ENCODE measurements at regions not wholly inside any gene's neighbourhood (a gene's known extent, or its start where the extent isn't known, plus 50 kb on each side); places are given as distances from the start of the nearest gene placed in this dataset.

DNA sequence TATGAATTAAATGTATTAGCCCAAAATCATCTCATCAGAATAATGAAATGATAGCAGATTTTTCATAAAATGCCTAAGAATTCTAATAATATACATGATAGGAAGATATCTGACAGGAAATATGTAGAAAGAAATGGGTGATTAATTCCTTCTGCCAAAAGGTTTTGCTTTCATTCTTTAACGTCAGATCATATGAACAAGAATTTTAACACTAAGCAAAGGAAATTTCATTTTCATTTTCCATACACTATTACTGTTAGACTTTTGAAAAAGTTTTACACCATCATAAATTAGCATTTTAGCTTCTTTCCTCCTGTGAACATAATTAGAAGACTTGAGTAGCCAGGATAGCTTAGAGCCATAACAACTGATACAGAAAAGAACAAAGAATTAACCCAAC is 1099.9 kb downstream of the NSUN3 start:
- no peak overlapping the region for H3K4me3 ChIP-seq (ENCODE audit: low read depth, low read length)
- no peak overlapping the region for H2AFZ ChIP-seq
- H3K27me3 ChIP-seq (ENCODE audit: control insufficient read depth, insufficient read depth, low read length): no peaks in the 10 kb centered on the region
- H3K4me2 ChIP-seq (ENCODE audit: low read length): no peak overlapping the region
- H3K4me1 ChIP-seq: no peaks in the 10 kb centered on the region
- no peaks in the 10 kb centered on the region for H3K9me3 ChIP-seq (ENCODE audit: control insufficient read depth, low read length)
- no peak overlapping the region for H3K27ac ChIP-seq
- no peaks in the 10 kb centered on the region for H3K36me3 ChIP-seq (ENCODE audit: control insufficient read depth, insufficient read depth, low read length)
- H3K79me2 ChIP-seq: no peaks in the 10 kb centered on the region
- no peak overlapping the region for H3K9ac ChIP-seq
- TF ChIP-seq, protein P1, sequence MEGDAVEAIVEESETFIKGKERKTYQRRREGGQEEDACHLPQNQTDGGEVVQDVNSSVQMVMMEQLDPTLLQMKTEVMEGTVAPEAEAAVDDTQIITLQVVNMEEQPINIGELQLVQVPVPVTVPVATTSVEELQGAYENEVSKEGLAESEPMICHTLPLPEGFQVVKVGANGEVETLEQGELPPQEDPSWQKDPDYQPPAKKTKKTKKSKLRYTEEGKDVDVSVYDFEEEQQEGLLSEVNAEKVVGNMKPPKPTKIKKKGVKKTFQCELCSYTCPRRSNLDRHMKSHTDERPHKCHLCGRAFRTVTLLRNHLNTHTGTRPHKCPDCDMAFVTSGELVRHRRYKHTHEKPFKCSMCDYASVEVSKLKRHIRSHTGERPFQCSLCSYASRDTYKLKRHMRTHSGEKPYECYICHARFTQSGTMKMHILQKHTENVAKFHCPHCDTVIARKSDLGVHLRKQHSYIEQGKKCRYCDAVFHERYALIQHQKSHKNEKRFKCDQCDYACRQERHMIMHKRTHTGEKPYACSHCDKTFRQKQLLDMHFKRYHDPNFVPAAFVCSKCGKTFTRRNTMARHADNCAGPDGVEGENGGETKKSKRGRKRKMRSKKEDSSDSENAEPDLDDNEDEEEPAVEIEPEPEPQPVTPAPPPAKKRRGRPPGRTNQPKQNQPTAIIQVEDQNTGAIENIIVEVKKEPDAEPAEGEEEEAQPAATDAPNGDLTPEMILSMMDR (IDR thresholded peaks at IDR 0.05): no peak

DNA sequence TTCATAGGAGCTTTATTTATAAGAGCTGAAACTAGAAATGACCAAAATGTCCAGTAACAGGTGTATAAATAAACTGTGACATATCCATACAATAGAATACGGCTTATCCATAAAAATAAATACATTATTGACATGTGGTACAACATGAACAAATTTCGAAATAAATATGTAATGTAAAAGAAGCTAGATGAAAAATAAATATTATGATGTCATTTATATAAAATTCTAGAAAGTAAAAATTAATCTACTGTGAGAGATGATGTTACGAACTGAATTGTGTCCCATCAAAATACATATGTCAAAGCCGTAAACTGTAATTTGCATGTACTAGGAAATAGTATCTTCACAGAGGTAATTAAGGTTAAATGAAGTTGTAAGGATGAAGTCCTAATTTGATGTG is 1104.9 kb downstream of the NSUN3 start:
- Histone ChIP-seq H3K27me3 (ENCODE audit: control insufficient read depth, insufficient read depth, low read length) (no peaks in the 10 kb centered on the region), H3K36me3 (ENCODE audit: control insufficient read depth, insufficient read depth, low read length) (no peaks in the 10 kb centered on the region), H3K9me3 (ENCODE audit: control insufficient read depth, low read length) (no peaks in the 10 kb centered on the region), H3K27ac (no peak overlapping the region), H3K4me3 (ENCODE audit: low read depth, low read length) (no peak overlapping the region), H3K79me2 (no peaks in the 10 kb centered on the region), H3K9ac (no peak overlapping the region), H3K4me2 (ENCODE audit: low read length) (no peak overlapping the region), H2AFZ (no peak overlapping the region), H3K4me1 (no peaks in the 10 kb centered on the region)
- TF ChIP-seq, protein P1 (IDR thresholded peaks at IDR 0.05): no peak

DNA sequence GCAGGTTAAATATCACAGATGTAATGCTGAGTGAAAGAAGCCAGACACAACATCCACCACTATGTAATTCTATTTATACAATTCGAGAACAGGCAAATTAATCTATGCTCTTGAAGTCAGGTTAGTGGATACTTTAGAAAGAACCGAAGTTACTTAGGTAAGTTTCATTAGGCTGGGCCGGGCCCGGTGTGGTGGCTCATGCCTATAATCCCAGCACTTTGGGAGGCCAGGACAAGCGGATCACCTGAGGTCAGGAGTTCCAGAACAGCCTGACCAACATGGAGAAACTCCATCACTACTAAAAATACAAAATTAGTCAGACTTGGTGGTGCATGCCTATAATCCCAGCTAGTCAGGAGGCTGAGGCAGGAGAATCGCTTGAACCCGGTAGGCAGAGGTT is 1105.7 kb downstream of the NSUN3 start:
- no peak overlapping the region for H3K4me3 ChIP-seq (ENCODE audit: low read depth, low read length)
- H3K36me3 ChIP-seq (ENCODE audit: control insufficient read depth, insufficient read depth, low read length): no peaks in the 10 kb centered on the region
- H3K27me3 ChIP-seq (ENCODE audit: control insufficient read depth, insufficient read depth, low read length): no peaks in the 10 kb centered on the region
- no peak overlapping the region for H3K27ac ChIP-seq
- H3K79me2 ChIP-seq: no peaks in the 10 kb centered on the region
- H3K4me2 ChIP-seq (ENCODE audit: low read length): no peak overlapping the region
- TF ChIP-seq, protein P1 (IDR thresholded peaks at IDR 0.05): no peak
- H3K4me1 ChIP-seq: no peaks in the 10 kb centered on the region
- H2AFZ ChIP-seq: no peak overlapping the region
- H3K9ac ChIP-seq: no peak overlapping the region
- H3K9me3 ChIP-seq (ENCODE audit: control insufficient read depth, low read length): no peaks in the 10 kb centered on the region

DNA sequence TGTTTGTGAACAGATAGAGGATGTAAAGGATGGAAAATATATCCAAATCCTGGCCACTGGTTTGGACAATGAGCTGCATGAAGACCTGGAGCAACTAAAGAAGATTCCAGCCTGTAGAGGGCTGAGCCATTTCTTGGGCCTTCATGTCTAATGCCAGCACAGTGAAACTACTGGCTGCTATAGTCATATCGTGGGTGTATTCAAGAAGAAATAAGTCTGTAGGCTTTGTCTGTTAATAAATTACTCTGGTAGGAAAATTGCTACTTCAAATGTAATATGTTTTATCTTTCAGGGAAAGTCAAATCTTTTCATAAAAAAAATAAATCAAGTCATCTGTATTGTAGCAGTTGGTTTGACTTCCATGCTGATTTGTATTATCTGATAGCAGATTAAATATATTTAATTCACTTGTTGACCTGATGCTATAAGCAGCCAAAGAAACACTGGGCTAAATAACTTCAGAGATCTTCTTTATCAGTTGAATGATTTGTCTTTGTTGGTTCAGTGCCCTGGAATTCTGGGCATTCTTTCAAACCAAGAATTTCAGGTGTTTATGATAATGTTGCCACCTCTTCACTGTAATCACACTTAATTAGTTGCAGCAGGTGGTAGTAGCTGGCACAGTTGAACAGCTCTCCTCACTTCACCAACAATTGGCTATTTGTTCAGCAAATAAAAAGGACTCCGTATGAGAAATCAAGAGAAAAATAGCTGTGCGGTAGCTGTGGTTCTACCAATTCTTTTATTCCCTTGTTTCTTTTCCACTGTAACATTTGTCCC is 1109.5 kb downstream of the NSUN3 start:
- TF ChIP-seq, protein P1 (IDR thresholded peaks at IDR 0.05): no peak
- Histone ChIP-seq H3K9ac (no peak overlapping the region), H3K36me3 (ENCODE audit: control insufficient read depth, insufficient read depth, low read length) (no peaks in the 10 kb centered on the region), H3K27me3 (ENCODE audit: control insufficient read depth, insufficient read depth, low read length) (no peaks in the 10 kb centered on the region), H3K4me2 (ENCODE audit: low read length) (no peak overlapping the region), H2AFZ (no peak overlapping the region), H3K9me3 (ENCODE audit: control insufficient read depth, low read length) (no peaks in the 10 kb centered on the region), H3K4me3 (ENCODE audit: low read depth, low read length) (no peak overlapping the region), H3K4me1 (no peaks in the 10 kb centered on the region), H3K27ac (no peak overlapping the region), H3K79me2 (no peaks in the 10 kb centered on the region)

DNA sequence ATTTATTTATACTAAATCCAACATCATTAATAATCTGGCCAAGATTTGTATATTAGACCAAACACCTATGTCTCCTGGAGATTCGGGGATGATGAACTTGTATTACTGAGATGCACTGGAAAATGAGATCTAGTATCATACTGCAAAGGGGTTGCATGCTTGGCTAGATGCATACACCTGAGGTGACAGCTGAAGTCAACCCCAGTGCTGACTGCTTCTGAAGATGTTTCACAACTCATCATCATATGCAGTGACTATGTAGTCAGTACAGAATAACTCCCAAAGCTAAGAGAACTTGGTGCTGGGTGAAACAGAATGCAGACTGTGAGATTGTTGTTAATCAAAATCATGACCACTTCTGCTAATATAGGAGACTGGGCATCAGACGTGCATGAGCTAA is 1114.2 kb downstream of the NSUN3 start:
- Histone ChIP-seq H3K4me2 (ENCODE audit: low read length) (no peak overlapping the region), H3K4me3 (ENCODE audit: low read depth, low read length) (no peak overlapping the region), H2AFZ (no peak overlapping the region), H3K9me3 (ENCODE audit: control insufficient read depth, low read length) (no peaks in the 10 kb centered on the region), H3K4me1 (no peaks in the 10 kb centered on the region), H3K79me2 (no peaks in the 10 kb centered on the region), H3K27ac (no peak overlapping the region), H3K36me3 (ENCODE audit: control insufficient read depth, insufficient read depth, low read length) (no peaks in the 10 kb centered on the region), H3K9ac (no peak overlapping the region), H3K27me3 (ENCODE audit: control insufficient read depth, insufficient read depth, low read length) (no peaks in the 10 kb centered on the region)
- TF ChIP-seq, protein P1 (IDR thresholded peaks at IDR 0.05): no peak

All from parathyroid adenoma (tissue), 2 donors.